ENCODE measurements at regions not wholly inside any gene's neighbourhood (a gene's known extent, or its start where the extent isn't known, plus 50 kb on each side); places are given as distances from the start of the nearest gene placed in this dataset.
"Not testable (repeated sequence)": the region's sequence is repeated elsewhere in the genome, so short reads cannot be mapped to it uniquely, and the experiment has no call there.

DNA sequence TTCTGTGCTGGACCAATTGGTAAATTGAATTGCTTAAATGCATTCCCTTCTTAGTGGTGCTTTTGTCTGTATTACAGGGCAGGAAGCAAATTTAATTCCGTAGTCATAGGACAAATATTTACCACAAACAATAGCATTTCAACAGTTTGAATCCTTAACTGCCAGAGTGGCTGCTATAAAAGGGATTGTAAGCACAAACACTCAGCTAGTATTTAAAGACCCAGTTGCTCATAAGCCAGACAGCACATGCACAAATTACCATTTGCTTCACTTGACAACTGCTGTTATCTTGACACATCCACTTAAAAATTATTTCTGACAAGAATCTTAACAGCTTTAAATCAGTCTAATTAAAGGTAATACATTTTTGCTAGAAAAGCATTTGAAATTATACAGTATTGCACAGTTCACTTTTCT is 490.2 kb upstream of the ADAMTS9 start:
- DNase-seq (ENCODE audit: extremely low read depth, low read depth): no peak

DNA sequence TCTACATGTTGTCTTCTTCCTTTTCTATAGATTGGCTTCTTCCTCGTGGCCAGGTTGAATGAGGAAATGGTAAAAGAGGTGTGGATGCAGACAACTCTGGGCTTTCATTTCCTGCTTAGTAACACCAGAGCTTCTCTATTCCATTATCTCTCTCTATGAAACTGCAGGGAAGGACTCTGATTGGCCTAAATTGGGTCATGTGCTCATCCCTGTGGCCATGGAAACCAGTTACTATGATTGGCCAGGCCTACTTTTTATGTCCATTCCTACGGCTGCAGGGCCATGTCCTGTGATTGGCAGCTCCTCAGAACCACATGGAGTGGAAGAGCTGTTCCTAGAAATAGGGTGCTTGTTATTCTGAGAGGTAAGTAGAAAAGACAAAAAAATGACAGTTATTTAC is 486.9 kb upstream of the ADAMTS9 start:
- DNase-seq (ENCODE audit: extremely low read depth, low read depth): no peak

DNA sequence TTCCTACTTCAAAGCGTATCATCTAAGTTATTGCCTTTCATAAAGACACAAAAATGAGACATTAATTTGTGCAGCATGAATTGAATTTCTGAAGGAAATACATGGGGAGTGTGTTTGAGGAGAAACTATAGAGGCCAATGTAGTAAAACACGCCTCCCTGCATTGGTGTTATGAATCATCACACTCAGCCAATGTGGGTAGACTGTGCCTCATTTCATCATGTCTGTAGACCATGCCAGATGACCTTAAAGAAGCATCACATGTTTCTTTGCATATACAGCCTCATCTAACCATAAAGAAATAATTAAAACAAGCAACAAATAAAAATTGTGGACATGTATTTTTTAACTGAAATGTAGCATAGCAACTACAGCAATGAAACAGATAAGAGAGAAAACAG is 486.0 kb upstream of the ADAMTS9 start:
- DNase-seq (ENCODE audit: extremely low read depth, low read depth): no peak

DNA sequence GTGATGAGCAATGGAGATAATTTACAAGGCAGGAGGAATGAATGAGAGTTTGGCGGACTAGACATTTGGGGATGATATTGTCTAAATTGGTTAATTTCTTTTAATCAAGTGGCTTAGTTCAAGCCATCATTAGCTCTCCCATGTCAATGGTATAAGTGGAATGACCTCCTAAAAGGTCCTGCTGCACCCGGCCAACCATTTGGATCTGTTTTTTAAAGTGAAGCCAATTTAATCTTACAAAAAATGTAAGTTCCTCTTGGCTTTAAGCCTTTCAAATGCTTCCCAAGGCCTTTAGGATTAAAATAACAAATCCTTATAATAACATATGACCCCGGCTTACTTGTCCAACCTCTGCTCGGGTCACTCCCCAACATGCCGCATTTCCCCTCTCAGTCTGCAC is 484.4 kb upstream of the ADAMTS9 start:
- no peak for DNase-seq (ENCODE audit: extremely low read depth, low read depth)

DNA sequence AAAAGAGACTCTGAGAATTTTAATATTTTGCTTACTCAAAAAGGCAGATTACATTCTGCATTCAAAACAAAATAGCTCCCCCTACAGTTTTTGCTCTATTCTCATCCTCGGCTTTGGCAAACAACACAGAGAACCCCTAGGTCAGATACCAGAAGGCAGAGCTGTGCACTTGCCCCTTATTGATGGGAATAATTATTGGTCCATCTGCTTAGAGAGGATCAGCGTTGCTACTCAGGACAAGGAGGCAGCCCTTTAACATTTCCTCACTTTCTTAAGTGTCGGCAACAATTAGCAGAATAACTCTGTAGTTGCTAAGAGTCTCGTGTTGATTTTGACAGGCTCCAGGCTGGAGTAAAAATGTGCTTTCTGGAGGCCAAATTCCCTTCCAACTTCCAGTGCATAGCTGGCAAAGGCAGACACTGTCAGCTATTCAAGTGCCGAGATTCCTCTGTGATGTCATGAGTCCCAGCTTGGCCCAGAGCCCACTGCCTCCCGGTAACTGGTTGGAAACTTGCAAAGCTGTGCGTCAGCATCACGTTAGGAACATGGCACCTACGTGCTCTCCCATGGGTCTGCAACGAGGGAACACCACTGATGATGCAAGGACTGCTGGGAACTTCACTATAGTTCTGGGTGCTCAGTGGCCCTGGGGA is 482.7 kb upstream of the ADAMTS9 start:
- peak; percentile 70 for DNase-seq (ENCODE audit: extremely low read depth, low read depth)

DNA sequence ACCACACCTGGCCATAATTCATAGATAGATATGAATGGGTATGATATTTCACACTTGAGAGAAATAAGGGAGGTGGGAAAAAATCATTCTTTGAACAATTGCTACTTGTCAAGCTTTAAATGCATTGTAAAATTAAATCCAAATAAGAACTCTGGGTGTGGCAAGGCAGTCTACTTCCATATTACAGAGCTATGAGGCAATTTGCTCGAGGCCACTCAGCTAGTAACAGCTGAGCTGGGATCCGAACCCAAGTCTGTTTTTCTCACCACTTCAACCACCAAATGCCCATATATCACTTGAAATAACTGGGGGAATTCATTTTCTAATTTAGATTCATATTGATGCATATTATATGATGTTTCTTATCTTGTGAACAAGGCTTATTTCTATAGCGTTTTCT is 482.2 kb upstream of the ADAMTS9 start:
- DNase-seq (ENCODE audit: extremely low read depth, low read depth): no peak

DNA sequence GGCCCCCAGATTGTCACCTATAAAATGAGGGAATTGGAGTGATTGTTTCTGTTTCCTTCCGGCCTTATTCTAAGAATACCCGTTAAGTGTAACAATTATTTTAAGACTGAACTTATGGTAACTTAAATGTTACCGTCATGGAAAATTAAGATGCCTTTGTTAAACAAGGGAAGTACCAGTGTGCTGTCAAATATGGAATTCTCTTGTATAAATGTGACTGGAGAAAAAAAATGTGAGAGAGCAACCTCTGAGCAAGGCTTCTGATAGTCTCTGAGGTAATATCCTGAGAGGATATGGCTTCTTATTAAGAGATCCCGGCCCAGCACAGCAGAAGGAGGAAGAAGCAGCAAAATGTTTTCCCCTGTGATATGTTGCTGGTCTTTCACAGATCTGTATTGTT is 480.7 kb upstream of the ADAMTS9 start:
- DNase-seq (ENCODE audit: extremely low read depth, low read depth): no peak

DNA sequence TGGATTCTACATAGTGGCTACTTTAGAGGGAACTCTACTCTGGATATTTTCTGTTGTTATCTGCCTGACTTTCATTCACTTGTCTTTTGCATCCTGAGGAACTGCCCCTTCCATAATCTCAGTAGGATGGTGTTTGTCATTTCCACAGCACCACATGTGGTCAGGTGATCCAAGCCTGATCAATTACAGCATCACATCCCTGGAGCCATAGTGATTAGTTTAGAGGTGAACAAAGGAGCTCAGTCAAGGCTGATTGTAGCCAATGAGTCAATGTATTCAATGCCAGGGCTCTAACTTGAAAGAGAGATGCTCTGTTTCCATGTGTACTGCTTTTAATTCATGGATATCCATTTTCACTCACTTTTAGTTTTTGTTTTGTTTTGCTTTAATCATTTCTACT is 478.7 kb upstream of the ADAMTS9 start:
- no peak for DNase-seq (ENCODE audit: extremely low read depth, low read depth)

DNA sequence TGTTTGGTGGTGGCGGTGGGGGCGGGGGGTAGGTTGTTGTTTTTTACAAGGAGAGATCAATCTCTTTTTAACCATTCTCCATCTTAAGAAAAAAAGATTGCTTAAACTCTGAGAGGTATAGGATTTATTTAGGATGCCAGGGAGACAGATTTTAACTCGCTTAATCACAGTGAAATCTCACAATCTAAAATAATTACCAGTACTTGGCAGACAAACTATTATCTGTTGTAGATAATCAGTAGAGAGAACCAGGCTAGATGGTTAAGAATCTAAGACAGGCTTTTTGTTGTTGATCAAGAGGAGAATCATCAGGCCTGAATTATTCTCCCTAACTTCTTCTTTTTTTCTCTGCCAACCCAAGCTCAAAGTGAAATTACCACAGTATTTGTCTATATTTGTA is 470.2 kb upstream of the ADAMTS9 start:
- no peak for DNase-seq (ENCODE audit: extremely low read depth, low read depth)

DNA sequence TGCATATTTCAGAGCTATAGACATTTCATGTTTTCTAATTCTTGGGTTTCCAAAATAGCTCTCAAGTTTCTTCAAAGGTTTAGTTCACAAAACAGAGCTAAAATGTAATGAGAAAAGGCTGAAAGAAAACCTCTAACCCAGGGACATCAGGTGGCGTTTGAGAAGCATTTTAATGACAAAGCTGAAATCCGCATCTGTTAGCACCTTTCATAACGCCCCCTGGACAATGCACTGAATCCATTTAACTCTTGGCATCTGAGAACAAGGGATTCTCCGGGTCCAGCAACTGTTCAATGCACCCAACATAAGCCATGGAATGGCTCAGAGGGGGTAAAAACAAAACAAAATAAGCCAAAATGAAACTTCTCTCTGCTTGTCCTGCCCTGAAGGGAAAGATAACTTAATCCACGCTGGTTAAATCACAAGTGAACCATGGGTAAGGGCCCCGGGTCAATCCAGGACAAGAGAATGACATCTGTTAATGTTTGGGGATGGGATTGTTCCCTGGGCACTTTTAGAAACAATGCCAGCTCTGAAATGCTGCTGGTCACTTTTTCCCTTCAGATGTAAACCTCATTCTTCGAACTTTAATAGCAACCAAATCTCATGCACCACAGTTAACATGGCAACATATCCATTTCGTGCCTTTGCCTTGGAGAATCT is 466.2 kb upstream of the ADAMTS9 start:
- DNase-seq (ENCODE audit: extremely low read depth, low read depth): no peak

DNA sequence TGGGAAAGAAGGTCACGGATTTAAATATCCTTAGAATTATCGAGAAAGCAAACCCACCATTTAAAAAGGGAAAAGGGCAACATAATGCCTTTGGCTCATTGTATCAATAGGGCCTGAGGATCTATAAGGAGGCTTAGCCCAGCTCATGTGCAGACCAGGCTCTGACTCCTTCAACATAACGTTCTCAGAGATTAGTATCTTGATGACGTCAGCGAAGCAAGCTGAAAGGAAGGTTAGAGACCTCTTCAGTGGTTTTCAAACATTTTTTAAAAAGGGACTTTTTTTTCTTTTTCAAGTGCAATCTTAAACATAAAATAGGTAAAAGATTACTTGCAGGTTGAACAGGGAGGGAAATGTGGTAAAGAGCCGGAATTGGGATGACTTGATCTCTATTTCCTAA is 463.9 kb upstream of the ADAMTS9 start:
- DNase-seq (ENCODE audit: extremely low read depth, low read depth): no peak

DNA sequence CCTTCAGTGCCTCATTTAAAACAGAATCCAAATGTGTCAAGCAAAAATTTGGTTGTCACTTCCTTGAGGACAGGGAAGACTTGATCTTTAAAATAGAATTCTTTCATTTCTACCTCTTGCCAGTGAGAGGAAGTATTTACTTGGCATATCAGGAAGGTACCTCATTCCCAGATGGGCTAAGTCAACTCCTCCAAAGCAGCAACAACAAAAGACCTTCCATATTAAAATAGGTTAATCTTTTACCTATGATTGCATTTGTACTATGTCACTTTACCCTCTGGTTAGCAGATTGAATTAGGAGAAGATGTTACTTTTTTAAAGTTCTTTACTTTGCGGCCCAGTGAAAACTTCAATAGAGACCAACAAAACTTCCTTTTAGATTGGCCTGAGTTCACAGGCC is 462.1 kb upstream of the ADAMTS9 start:
- DNase-seq (ENCODE audit: extremely low read depth, low read depth): no peak

DNA sequence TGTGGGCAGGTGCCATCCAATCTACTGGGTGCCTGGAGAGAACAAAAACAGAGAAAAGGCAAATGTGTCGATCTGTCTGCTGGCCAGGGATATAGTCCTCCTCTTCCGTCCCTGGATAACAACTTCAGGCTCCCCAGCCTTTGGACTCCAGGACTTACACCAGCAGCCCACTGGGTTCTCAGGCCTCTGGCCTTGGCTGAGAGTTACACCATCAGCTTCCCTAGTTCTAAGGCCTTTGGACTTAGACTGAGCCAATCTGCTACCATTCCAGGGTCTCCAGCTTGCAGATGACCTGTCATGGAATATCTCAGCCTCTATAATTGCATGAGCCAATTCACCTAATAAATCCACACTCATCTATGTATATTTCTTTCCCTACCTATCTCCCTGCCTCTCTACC is 460.9 kb upstream of the ADAMTS9 start:
- DNase-seq (ENCODE audit: extremely low read depth, low read depth): no peak

DNA sequence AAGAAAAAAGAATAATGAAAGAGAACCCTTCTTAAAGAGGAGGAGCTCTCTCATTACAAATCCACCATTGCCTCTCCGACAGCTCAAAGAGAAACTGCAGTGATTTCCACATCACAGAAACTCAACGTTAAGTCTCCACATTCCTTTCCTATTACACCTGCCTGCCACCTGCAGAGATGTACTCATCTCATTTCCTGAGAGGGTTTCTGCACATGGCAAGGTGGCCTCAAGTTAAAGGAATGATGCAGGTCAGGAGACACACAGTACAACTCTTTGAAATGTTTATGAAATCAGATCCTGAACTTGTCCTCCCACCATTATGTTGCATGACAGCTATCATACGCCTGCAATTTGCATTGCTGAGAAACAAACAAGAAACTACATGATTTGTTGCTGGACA is 458.4 kb upstream of the ADAMTS9 start:
- no peak for DNase-seq (ENCODE audit: extremely low read depth, low read depth)

DNA sequence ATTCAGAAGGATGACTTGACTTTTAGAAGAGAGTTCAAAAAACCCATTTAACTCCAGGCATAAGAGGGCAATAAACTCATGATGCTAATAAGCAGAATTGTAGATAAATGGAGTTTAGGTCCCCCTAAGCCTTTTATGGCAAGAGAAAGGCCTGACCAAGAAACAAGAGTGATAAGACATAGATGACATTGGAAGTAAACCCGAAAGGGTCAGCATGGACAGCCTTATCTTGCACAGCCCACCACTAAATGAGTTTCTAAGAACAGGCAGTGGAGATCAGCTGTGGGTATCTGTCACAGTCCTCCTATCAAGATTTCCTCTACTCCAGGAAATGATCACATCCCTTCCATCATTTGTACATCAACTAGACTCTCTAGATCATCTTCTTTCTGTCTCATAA is 457.9 kb upstream of the ADAMTS9 start:
- DNase-seq (ENCODE audit: extremely low read depth, low read depth): no peak

DNA sequence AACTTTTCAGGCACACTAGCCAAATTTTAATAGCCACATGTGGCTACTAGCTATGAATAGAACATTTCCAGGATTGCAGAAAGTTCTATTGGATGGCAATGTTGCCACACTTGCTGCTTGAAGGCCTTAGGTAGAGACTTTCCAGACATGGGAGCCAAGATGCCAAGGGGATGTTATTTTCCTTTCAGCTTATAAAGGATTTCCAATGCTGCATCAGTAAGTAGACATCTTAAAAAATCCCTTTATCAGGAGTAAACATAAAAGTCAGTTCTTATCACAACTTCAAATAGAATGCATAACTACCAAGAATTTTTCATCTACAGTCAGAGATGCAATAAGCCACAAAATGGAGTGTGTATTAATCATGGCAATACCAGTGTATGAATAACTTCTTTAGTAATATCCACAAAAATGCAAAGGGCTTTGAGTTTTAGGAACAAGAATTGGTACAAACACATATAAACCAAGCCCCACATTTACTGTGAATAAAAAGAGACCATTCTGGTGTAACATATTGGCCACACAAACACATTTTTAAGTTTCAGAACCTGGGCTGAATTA is 457.1 kb upstream of the ADAMTS9 start:
- DNase-seq (ENCODE audit: extremely low read depth, low read depth): no peak

DNA sequence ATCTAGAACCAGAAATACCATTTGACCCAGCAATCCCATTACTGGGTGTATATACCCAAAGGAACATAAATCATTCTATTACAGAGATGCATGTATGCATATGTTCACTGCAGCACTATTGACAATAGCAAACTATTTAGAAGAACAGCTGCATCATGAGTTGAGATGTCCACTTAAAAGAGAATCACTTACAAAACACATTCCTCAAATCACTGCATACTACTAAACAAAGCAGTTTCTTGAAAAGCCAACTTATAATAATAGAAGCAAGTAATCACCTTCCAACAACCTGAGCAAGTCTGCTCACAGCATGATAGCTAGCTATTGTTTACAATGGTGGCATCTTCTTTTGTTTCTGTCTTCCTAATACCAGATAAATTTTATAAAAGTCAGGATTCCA is 454.7 kb upstream of the ADAMTS9 start:
- DNase-seq (ENCODE audit: extremely low read depth, low read depth): no peak

DNA sequence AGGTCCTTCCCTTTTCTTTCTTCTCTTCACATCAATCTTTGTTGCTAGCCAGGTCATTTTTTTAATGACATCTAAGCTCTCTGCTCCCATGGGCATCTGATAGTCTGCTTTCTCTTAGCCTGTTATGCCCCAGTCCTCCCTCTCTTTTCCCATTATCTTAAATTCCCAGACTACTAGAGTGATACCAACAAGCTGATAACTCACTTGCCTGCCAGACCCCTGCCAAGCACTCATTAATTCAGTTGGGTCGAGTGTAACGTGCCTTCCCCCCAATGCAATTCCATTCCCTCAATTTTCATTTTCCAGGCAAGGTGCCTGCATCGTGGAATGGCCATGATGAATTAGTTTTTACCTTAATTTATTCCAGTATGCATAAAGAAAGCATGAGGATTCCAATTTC is 450.8 kb upstream of the ADAMTS9 start:
- no peak for DNase-seq (ENCODE audit: extremely low read depth, low read depth)

DNA sequence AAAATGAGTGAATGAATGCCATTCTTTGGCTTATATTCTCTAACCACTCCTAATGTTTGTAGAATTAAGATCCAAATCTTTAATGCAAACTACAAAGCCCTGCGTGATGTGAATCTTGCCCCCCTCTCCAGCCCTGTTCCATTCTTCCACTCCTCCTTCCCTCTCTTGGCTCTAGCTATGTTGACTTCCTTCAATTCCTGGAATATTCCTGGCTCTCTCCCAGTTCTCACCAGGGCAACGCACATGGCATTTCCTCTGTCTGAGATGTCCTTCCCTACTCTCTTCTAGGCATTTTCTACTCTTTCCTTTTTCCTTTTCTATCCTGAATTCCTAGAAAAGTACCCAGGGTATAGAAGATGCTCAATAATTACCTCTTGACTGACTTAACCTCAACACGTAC is 446.0 kb upstream of the ADAMTS9 start:
- not testable (repeated sequence) for DNase-seq (ENCODE audit: extremely low read depth, low read depth)

DNA sequence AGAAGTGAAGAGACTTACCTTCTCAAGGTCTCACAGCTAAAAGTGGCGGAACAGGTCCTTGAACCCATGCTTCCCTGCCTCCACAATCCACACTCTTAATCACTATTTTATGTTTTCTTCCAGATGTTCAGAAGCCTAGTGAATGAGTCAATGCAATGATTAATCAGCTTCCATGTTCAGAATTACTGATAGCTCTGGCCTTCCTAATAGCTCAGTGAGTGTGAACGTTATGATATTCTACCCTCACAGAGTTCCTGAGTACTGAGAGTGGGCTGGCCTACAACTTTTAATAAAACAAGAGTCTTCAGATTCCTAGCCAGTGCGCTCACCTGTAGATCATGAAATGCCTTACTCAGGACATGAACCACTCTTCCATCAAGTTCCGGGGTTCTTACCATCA is 443.0 kb upstream of the ADAMTS9 start:
- no peak for DNase-seq (ENCODE audit: extremely low read depth, low read depth)

DNA sequence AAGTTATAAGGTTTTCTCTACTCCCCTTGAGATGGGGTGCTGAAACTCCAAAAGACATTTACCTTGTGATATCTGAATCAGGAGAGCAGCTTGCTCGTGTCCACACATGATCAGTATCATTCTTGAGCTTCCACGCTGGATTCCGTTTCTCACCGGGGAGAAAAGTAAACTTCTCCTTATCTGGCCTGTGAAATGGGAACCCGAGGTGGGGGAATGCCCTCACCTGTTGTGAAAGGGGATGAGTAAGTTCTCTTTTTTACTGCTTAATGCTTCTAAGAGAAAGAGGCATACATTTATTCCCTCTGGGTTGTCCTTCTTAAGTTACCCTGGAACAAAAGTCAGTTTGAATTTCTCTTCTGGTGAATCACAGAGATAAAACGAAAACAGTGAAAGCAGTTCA is 440.5 kb upstream of the ADAMTS9 start:
- DNase-seq (ENCODE audit: extremely low read depth, low read depth): no peak

DNA sequence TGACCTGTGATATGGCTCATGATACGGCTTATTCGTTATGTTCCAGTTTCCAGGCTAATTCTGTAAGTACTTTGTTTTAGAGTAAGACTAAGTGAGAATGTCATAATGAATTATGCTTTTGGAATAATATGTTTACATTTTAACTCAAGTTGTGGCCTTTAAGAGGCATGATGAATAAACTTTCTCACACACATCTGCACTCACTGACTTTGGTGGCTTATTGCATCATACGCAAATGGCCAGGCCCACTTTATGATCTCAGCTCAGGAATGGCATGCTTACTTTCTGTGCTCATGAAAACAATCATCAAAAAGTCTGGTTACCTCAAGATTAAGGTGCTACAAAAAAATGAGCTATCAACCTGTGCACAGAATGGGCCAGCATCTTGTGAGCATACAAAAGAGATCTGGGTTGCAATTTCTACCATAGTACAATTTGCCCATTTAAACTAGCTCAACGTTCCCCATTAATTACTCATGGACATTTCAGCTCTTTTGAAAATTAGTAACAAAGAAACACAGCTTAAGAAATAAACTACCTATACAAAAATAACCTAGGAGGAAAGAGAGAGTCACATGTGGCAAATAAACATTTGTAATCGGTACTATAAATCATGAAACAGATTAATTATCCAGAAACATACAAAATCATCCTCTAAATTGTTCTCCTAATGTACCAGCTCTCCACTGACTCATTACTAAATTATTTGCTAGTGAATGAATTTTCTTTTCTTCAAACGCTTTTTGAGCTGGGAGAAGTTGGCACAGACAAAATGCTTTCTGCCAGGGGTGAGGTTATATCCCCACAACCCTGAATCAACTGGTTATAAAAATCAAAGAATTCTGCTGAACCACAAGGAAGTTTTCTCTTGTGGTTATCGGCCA is 439.0 kb upstream of the ADAMTS9 start:
- no peak for DNase-seq (ENCODE audit: extremely low read depth, low read depth)
